GM19238 (cell line): ENCODE measurements at regions not wholly inside any gene's neighbourhood (a gene's known extent, or its start where the extent isn't known, plus 50 kb on each side); places are given as distances from the start of the nearest gene placed in this dataset.

Source experiments
- DNase-seq: peaks from one replicate; pipeline ENCODE4 v3.0.0; 2011; ENCODE audit warnings: low spot score; ENCODE audit not compliant: insufficient read length

GRCh38 chr6:23003671-23004467, 434.5 kb downstream of the HDGFL1 start:
- DNase-seq: no peak

DNA sequence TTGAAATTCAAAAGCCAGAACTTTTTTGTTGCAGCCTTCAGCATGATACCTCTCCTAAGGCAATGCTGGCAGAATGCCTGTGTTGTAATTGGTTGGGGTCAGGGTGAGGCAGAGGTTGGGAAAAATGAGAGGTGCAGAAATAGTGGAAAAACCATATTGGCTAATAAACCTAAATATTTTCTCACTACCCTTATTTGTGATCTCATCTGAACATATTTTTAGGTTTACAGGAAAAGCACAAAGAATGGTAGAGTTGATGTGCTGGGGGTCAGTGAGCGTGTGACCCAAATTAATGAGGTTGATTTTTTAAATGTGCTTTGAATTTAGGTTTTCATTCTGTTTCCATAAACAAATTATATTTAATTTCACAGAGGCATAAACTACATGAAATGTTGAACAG, 437.3 kb downstream of the HDGFL1 start:
- DNase-seq: no peak

- DNase-seq: no peak
These were observed 442.2 kb downstream of the HDGFL1 start for GRCh38 chr6:23011615-23012014.

DNA sequence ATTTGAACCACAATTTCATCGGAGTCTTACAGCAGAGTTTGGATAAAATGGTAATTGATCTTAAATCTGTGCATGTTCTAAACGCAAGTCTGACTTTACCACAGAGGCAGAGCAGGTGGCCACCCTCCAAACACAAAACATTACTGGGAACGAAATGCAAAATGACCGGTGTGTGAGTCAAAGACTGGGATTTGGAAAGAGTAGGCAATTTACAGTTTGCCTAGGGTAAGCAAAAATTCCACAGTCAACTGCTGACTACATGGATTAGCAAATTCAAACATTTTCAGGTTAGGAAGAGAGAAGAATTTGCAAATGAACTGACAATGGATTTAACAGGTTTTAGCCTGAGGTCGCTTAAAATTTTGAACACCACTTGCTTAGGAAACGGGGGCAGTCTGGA, 444.4 kb downstream of the HDGFL1 start:
- no peak for DNase-seq

- DNase-seq: no peak
These were observed 447.3 kb downstream of the HDGFL1 start for GRCh38 chr6:23016696-23017095.

DNA sequence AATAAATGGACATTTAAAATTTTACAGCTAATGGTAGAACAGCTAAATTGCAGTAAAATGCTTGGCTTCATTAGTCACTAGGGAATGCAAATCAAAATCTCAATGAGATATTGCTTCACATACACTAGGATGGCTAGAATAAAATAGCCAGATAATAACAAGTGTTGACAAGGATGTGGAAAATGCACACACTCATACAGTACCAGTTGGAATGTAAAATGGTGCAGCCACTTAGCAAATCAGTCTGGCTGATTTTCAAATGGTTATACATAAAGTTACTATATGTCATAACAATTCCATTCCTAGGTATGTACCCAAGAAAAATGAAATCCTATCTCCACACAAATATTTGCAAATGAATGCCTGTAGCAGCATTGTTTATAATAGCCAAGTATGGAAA, 452.1 kb downstream of the HDGFL1 start:
- DNase-seq: no peak

DNA sequence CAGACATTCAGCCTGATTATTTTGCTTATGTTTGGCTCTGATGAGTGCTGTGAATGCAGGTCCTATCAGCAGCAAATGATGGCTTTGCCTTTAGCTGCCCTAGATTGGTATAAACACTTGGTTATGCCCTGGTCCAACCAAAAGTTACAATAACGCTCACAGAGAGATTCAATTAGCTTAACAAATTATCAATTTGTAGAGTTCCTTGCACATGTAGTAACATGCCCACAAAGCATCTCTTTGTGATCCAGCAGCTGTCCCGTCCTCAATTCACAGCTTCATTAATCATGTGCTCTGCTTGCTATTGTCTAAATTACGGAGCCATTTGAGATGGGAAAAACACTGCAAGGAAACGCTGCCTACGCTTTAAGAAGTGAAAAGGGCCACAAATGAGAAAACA, 457.9 kb downstream of the HDGFL1 start:
- DNase-seq: no peak

GRCh38 chr6:23031986-23032385, 462.6 kb downstream of the HDGFL1 start:
- DNase-seq: no peak

DNA sequence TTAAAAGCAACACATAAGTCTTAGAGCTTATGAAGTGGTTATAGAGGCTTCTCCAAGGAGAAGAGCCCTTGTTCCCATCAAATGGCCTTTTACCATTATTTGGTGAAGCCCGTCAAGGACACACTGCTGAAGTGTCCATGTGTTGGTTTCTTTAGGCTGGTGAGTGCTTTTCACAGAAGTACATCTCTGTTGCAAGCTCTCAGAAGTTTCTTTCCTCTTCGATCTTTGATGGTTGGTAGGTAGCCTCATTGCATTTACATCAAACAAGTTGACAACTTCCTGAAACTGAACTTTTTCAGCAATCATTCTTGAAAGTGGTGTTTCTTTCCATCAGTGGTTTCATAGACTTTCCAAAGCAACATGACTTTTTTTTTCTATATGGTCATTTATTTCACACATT, 465.6 kb downstream of the HDGFL1 start:
- DNase-seq: no peak

- DNase-seq: no peak
These were observed 467.1 kb downstream of the HDGFL1 start for GRCh38 chr6:23036406-23036983.

GRCh38 chr6:23040899-23041298, 471.5 kb downstream of the HDGFL1 start:
- no peak for DNase-seq

DNA sequence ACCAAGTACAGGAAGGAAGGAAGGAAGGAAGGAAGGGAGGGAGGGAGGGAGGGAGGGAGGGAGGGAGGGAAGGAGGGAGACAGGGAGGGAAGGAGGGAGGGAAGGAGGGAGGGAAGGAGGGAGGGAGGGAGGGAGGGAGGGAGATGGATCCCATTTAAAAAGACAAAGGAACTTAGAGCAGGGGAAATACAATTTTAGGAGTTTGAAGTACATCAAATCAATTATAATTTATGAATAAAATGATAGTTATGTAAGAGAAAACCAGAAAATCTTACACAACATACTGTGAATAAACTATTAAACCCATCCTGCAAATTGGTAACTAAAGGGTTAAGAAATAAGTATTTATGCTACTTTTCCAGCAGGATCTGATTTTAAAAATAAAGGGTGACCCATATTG, 475.9 kb downstream of the HDGFL1 start:
- no peak for DNase-seq

DNA sequence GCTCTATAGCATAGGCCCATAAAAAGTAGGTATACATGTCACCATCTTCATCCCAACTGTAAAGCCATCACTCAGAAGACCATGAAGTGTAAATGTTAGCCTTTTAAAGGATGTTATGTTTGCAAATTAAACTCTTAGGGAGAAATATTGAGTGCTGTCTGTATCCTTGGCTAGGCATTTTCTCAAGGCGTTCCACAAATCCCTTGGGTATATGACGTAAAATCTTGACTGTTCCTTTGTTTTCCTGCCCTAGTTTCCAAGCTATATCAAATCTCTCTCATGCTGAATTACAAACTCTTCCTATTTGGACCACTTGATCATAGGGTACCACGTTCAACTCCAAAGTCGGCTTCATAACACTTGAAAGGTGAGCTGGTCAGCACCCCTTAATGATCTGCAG, 486.2 kb downstream of the HDGFL1 start:
- DNase-seq: no peak

- no peak for DNase-seq
These were observed 504.5 kb downstream of the HDGFL1 start for GRCh38 chr6:23073821-23074220.

- no peak for DNase-seq
These were observed 508.4 kb downstream of the HDGFL1 start for GRCh38 chr6:23077772-23078171.

DNA sequence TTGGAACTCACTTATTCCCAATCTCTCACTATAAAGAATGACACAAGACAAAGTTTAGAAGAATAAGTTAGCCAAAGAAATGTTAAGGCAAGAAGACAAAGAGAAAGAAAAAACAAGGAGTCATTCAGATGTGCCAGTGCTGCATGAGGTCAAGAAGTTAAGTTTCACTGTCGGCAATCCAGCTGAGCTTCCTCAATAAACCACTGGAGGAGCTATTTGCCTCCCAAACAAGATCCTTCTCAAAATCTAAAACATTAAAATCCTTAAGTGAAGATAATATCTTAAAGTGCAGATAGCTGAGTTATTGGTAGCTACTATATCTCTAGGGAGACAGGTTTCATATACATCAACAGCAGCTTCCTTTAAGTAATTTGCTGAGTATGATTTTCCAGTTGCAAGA, 512.3 kb downstream of the HDGFL1 start:
- no peak for DNase-seq

GRCh38 chr6:23086100-23086499, 516.7 kb downstream of the HDGFL1 start:
- no peak for DNase-seq

DNA sequence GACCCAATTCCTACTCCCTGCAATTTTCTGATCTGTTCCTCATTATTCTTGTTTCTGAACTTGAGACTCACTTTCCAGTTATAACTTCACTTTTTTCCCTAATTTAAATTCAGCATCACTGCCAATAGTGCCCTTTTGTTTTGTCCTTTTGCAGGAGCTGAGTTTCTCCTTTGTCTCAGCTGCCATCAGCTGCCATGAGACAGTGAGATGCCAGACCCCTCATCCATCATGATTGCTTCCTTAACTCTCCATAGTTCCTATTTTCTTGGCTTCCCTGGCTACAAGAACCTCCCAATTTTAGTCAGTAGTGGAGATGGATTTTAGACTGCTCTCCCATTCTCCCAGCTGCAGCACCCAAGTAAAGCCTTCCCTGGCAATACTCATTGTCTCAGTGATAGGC, 518.1 kb downstream of the HDGFL1 start:
- no peak for DNase-seq

DNA sequence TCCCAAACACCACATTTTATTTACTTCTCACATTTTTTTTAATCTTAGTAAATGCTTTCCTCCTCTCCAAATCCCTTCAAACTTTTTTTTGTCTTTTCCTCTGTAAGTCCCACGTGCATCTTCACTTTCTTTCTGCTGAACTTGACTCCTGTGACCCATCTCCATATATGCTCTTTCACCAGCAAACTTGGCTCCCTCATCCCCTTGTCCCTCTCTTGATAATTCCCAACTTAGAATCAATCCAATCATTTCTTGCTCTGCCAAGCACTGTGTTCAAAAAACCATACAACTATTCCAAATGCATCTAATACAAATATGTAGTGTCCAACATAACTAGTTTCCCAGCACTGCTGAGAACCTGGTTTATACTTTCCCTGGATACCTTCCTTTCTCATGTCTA, 519.4 kb downstream of the HDGFL1 start:
- DNase-seq: no peak

GRCh38 chr6:23089981-23090380, 520.6 kb downstream of the HDGFL1 start:
- DNase-seq: no peak

DNA sequence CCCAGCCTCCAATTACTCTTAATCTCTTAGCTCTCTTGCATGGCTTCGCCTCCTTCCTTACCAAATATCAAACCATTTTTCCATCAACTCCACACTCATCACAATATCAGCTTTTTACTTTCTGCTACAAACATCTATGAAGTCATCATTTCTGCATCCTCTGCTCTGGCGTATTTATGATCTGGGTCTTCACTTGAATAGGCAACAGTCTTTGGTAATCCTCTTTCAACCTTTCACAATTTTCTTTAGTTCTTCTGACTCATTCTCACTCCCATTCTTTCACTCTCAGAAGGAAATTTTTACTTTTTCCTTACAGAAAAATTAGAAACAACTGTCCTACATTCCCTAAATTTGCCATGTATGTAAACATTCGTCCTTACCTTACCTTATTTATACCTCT, 522.4 kb downstream of the HDGFL1 start:
- no peak for DNase-seq

DNA sequence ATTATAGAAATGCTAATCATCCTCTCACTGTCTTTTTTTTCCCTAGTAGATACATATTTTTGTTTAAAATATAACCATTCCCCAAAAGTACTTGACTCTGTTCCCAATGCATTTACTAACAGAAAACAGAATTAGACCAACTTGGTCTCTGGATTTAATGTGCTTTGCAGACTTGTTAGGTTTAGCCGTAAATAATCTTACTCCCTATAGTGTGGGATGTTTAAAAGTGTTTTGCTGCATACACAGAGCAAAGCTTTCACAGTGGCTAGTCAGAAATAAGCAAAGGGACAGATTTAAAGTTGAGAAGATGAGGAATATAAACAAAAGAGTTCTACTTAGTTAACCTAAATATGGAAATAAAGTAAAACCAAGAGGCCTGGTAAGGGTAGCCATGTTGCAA, 527.5 kb downstream of the HDGFL1 start:
- no peak for DNase-seq

DNA sequence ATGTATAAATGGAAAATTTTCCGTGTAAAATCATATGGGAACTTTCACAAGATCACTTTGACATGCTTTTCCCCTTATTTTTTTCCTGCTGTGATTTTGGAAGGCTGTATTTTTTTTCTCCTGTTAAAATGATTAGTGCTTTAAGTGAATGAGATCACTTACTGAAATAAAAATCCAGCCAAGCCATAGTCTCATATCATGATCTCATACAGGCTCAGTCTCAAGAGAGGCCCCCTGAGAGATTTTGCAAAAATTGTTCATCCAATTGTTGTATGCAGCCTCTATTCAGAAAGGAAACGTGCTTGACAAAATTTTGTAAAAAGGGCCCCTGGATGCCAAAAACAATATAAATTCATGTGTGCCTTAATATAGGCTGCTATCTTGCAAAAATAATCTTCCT, 528.2 kb downstream of the HDGFL1 start:
- DNase-seq: no peak
